Right atrium auricular region (tissue), 2 donors: ENCODE measurements at regions not wholly inside any gene's neighbourhood (a gene's known extent, or its start where the extent isn't known, plus 50 kb on each side); places are given as distances from the start of the nearest gene placed in this dataset.

Experiments used
- DNase-seq: peaks from one replicate; pipeline ENCODE4 v3.0.0-alpha.2; 2019; ENCODE audit warnings: low spot score
- H3K27ac ChIP-seq, 2 donors: fragments of 200-600 bp; sonication (generic); 1 replicate in 1 of 2; 2 replicates in 1 of 2; pipeline ENCODE4 v1.5.1; 2016 to 2019
- H3K27me3 ChIP-seq, 2 donors: fragments of 200-600 bp; sonication (generic); one replicate each; pipeline versions ENCODE4 v1.5.1 to v1.6.0; 2017 to 2019
- H3K36me3 ChIP-seq: fragments of 200-600 bp; sonication (generic); one replicate; pipeline ENCODE4 v1.5.1; 2016
- H3K4me1 ChIP-seq, 2 donors: fragments of 200-600 bp; sonication (generic); one replicate each; pipeline versions ENCODE4 v1.5.1 to v1.6.0; 2017 to 2019
- H3K4me3 ChIP-seq, 2 donors: fragments of 200-600 bp; sonication (generic); 1 replicate in 1 of 2; 2 replicates in 1 of 2; pipeline ENCODE4 v1.5.1; 2017 to 2019; ENCODE audit warnings: mild to moderate bottlenecking in 1 of 2, moderate library complexity in 1 of 2
- H3K9me3 ChIP-seq, 2 donors: fragments of 200-600 bp; sonication (generic); one replicate each; pipeline ENCODE4 v1.5.1; 2019
- TF ChIP-seq, protein P1 (sequence below), 2 donors: fragments of 200-600 bp; sonication (generic); IDR thresholded peaks; one replicate each; pipeline ENCODE4 v1.5.1; 2019; ENCODE audit warnings: antibody characterized with exemption in 2 of 2

DNA sequence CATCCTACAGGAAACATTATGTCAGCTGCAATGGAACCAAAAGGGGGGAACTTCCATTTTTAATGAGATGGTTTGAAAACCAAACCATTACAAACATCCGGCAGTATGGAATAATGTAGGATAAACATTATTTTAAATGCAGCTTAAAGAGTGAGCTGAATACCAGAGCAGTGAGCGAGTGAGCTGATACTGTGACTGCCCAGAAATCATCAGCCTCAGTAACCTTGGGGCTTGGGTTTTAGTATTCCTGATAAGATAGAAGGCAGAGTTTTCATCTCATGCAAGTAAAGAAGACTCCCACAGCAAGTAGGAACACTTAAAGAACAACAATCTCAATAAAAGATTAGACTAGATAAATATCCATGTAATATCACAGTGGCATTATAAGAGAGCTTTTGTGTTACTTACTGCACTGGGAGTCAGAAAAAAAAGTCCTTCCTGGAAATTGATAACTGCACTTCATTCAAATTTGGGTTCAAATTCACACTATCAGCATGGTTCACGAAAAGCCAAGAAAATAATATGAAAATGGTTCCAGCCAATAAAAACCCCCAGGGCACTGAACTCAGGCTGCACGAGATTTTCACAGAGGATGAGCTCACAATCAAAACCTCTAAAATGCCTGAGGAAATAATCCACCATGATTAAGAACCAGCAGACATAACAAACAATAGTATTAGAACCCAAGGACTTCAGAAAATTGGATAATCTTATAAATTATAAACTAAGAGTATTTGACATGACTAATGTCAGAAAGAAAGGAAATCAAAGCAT lies 115.7 kb downstream of the MTPAP start:
- no peak for DNase-seq
- Histone ChIP-seq H3K27me3 (no peaks in the 10 kb centered on the region), H3K4me1 (no peaks in the 10 kb centered on the region), H3K36me3 (no peaks in the 10 kb centered on the region), H3K9me3 (no peaks in the 10 kb centered on the region), H3K4me3 (no peak overlapping the region), H3K27ac (no peak overlapping the region)
- TF ChIP-seq, protein P1, sequence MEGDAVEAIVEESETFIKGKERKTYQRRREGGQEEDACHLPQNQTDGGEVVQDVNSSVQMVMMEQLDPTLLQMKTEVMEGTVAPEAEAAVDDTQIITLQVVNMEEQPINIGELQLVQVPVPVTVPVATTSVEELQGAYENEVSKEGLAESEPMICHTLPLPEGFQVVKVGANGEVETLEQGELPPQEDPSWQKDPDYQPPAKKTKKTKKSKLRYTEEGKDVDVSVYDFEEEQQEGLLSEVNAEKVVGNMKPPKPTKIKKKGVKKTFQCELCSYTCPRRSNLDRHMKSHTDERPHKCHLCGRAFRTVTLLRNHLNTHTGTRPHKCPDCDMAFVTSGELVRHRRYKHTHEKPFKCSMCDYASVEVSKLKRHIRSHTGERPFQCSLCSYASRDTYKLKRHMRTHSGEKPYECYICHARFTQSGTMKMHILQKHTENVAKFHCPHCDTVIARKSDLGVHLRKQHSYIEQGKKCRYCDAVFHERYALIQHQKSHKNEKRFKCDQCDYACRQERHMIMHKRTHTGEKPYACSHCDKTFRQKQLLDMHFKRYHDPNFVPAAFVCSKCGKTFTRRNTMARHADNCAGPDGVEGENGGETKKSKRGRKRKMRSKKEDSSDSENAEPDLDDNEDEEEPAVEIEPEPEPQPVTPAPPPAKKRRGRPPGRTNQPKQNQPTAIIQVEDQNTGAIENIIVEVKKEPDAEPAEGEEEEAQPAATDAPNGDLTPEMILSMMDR (IDR thresholded peaks at IDR 0.05) = no peak

DNA sequence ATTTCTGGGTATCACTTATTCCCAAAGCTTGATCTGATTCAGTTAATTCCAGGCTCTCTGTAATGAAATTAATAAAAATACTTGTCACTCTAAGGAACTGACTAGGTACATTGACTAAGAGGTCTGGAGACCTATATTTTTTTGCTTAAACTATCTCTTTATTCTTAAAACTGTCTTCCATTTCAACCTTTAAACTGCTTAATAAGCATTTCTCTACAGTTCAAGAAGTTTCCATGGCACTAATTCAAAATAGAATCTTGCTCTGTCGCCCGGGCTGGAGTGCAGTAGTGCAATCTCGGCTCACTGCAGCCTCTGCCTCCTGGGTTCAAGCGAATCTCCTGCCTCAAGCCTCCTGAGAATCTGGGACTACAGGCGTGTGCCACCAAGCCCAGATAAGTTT lies 117.4 kb downstream of the MTPAP start:
- Histone ChIP-seq H3K36me3 (no peaks in the 10 kb centered on the region), H3K4me1 (no peaks in the 10 kb centered on the region), H3K4me3 (no peak overlapping the region), H3K9me3 (no peaks in the 10 kb centered on the region), H3K27ac (no peak overlapping the region), H3K27me3 (no peaks in the 10 kb centered on the region)
- no peak for DNase-seq
- TF ChIP-seq, protein P1 (IDR thresholded peaks at IDR 0.05) = no peak

- H3K27ac ChIP-seq = no peak overlapping the region
- H3K27me3 ChIP-seq = no peaks in the 10 kb centered on the region
- no peaks in the 10 kb centered on the region for H3K9me3 ChIP-seq
- TF ChIP-seq, protein P1 (IDR thresholded peaks at IDR 0.05) = no peak
- DNase-seq = no peak
- H3K4me1 ChIP-seq = no peaks in the 10 kb centered on the region
- no peak overlapping the region for H3K4me3 ChIP-seq
- H3K36me3 ChIP-seq = no peaks in the 10 kb centered on the region
Measured at GRCh38 chr10:30231071-30231652, 117.9 kb downstream of the MTPAP start.

GRCh38 chr10:30229536-30229935 lies 119.5 kb downstream of the MTPAP start:
- H3K36me3 ChIP-seq = no peaks in the 10 kb centered on the region
- TF ChIP-seq, protein P1 (IDR thresholded peaks at IDR 0.05) = no peak
- no peak overlapping the region for H3K27ac ChIP-seq
- no peak overlapping the region for H3K4me3 ChIP-seq
- H3K9me3 ChIP-seq = no peaks in the 10 kb centered on the region
- H3K4me1 ChIP-seq = no peaks in the 10 kb centered on the region
- H3K27me3 ChIP-seq = no peaks in the 10 kb centered on the region
- no peak for DNase-seq

DNA sequence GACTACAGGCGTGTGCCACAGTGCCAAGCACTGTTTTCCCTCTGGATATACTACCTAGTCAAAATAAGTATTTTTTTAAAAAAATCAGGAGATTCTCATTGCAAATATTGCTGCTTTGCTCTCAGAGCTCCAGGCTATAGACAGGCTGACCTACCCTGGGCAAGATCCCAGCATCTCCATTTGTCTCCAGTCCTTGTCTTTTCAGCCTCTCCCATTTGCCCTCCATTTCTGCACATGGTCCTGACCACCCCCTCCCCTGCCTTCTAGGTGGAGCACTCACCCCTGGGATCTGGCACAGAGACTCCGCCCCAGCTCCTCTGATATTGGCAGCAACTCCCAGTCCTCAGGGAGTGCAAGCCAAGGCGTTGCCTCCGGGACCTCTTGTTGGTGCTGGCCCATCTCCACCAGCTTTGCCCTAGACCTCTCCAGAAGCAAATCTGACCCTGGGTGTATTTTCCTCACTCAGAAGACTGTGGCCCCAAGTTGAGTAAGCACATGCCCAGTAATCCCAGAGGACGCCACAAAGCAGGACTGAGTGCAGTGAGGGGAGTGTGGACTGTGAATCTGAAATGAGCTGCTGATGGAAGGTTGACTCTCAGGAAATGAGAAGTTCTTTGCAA lies 120.6 kb downstream of the MTPAP start:
- H3K27me3 ChIP-seq = no peaks in the 10 kb centered on the region
- no peaks in the 10 kb centered on the region for H3K36me3 ChIP-seq
- H3K4me3 ChIP-seq = no peak overlapping the region
- TF ChIP-seq, protein P1 (IDR thresholded peaks at IDR 0.05) = no peak
- no peak for DNase-seq
- no peaks in the 10 kb centered on the region for H3K9me3 ChIP-seq
- no peaks in the 10 kb centered on the region for H3K4me1 ChIP-seq
- H3K27ac ChIP-seq = no peak overlapping the region
